ENCODE measurements at regions not wholly inside any gene's neighbourhood (a gene's known extent, or its start where the extent isn't known, plus 50 kb on each side); places are given as distances from the start of the nearest gene placed in this dataset.

GRCh38 chr15:85963262-85963760, 116.4 kb upstream of the AGBL1 start:
- H3K36me3 ChIP-seq (ENCODE audit: low read depth): no peaks in the 10 kb centered on the region
- intact Hi-C loops (cut with DNase I, micrococcal nuclease): no loop called here
- H3K9me3 ChIP-seq: no peaks in the 10 kb centered on the region
- ATAC-seq (no peak), DNase-seq (no peak)
- no peak overlapping the region for H3K4me3 ChIP-seq
- no peaks in the 10 kb centered on the region for H3K4me1 ChIP-seq (ENCODE audit: low read depth)
- no peak for TF ChIP-seq CTCF (IDR thresholded peaks at IDR 0.05)

GRCh38 chr15:85964471-85964870, 115.2 kb upstream of the AGBL1 start:
- DNase-seq: no peak
- intact Hi-C loops (cut with DNase I, micrococcal nuclease): no loop called here
- no peaks in the 10 kb centered on the region for H3K36me3 ChIP-seq (ENCODE audit: low read depth)
- no peaks in the 10 kb centered on the region for H3K4me1 ChIP-seq (ENCODE audit: low read depth)
- ATAC-seq: no peak
- no peak for TF ChIP-seq CTCF (IDR thresholded peaks at IDR 0.05)
- H3K4me3 ChIP-seq: no peak overlapping the region
- no peaks in the 10 kb centered on the region for H3K9me3 ChIP-seq

GRCh38 chr15:85967553-85967952, 112.1 kb upstream of the AGBL1 start:
- Histone ChIP-seq H3K36me3 (ENCODE audit: low read depth) (no peaks in the 10 kb centered on the region), H3K4me1 (ENCODE audit: low read depth) (no peaks in the 10 kb centered on the region), H3K9me3 (no peaks in the 10 kb centered on the region), H3K4me3 (no peak overlapping the region)
- no peak for TF ChIP-seq CTCF (IDR thresholded peaks at IDR 0.05)
- ATAC-seq: no peak
- intact Hi-C loops (cut with DNase I, micrococcal nuclease): no loop called here
- DNase-seq: no peak

GRCh38 chr15:85972805-85973540, 106.7 kb upstream of the AGBL1 start:
- no peak for TF ChIP-seq CTCF (IDR thresholded peaks at IDR 0.05)
- DNase-seq (no peak), ATAC-seq (no peak)
- H3K4me1 ChIP-seq (ENCODE audit: low read depth): no peaks in the 10 kb centered on the region
- H3K4me3 ChIP-seq: no peak overlapping the region
- no peaks in the 10 kb centered on the region for H3K9me3 ChIP-seq
- intact Hi-C loops (cut with DNase I, micrococcal nuclease): no loop called here
- no peaks in the 10 kb centered on the region for H3K36me3 ChIP-seq (ENCODE audit: low read depth)

- no peaks in the 10 kb centered on the region for H3K36me3 ChIP-seq (ENCODE audit: low read depth)
- no peaks in the 10 kb centered on the region for H3K9me3 ChIP-seq
- TF ChIP-seq CTCF (IDR thresholded peaks at IDR 0.05): no peak
- H3K4me1 ChIP-seq (ENCODE audit: low read depth): no peaks in the 10 kb centered on the region
- intact Hi-C loops (cut with DNase I, micrococcal nuclease): no loop called here
- H3K4me3 ChIP-seq: no peak overlapping the region
- ATAC-seq: no peak
- no peak for DNase-seq
Measured at GRCh38 chr15:85973584-85974347, 105.9 kb upstream of the AGBL1 start.

Data from mucosa of descending colon (tissue), 3 donors.